ENCODE measurements at regions not wholly inside any gene's neighbourhood (a gene's known extent, or its start where the extent isn't known, plus 50 kb on each side); places are given as distances from the start of the nearest gene placed in this dataset.

- Histone ChIP-seq H3K36me3 (replicated peaks in 1 of 2; ENCODE audit: control insufficient read depth in 1 of 2, insufficient read depth in 2 of 2, low read length in 1 of 2) (no peaks in the 10 kb centered on the region), H2AFZ (ENCODE audit: low read depth) (no peak overlapping the region), H3F3A (replicated peaks; ENCODE audit: insufficient read depth) (no peaks in the 10 kb centered on the region), H3K4me2 (no peak overlapping the region), H3K9ac (no peak overlapping the region), H3K27ac (ENCODE audit: low read depth in 2 of 2, low read length in 1 of 2) (no peak overlapping the region), H3K9me3 (no peaks in the 10 kb centered on the region), H3K4me3 (ENCODE audit: low read depth in 2 of 2, low read length in 1 of 2) (no peak overlapping the region), H3K79me2 (ENCODE audit: insufficient read depth) (no peaks in the 10 kb centered on the region), H3K9me2 (no peaks in the 10 kb centered on the region), H3K27me3 (ENCODE audit: insufficient read depth) (no peaks in the 10 kb centered on the region), H3K4me1 (ENCODE audit: control insufficient read depth in 1 of 2, insufficient read depth in 2 of 2, low read depth in 1 of 2, low read length in 1 of 2) (no peaks in the 10 kb centered on the region), H4K20me1 (ENCODE audit: insufficient read depth) (no peaks in the 10 kb centered on the region)
- CTCF ChIA-PET = no interaction called here
- no peak for TF ChIP-seq EP300 (IDR thresholded peaks at IDR 0.05; ENCODE audit: borderline replicate concordance in 1 of 2, low read depth in 1 of 2, low read length in 1 of 2)
- TF ChIP-seq EZH2phosphoT487 (IDR thresholded peaks at IDR 0.05; ENCODE audit: borderline replicate concordance, low read depth) = no peak
- no peak for TF ChIP-seq TAF1 (IDR thresholded peaks at IDR 0.05; ENCODE audit: borderline replicate concordance, low read depth, low read length)
- 0% methylated on average over 2 of the region's 2 CpGs for WGBS (ENCODE audit: low lambda C conversion rate)
- no peak for DNase-seq
- POLR2A ChIA-PET = no interaction called here
These were observed 102.1 kb upstream of the ZC3H12A start for GRCh38 chr1:37372302-37372701.

- Histone ChIP-seq H3K9me3 (no peaks in the 10 kb centered on the region), H3K27me3 (ENCODE audit: insufficient read depth) (no peaks in the 10 kb centered on the region), H3F3A (replicated peaks; ENCODE audit: insufficient read depth) (no peaks in the 10 kb centered on the region), H2AFZ (ENCODE audit: low read depth) (no peak overlapping the region), H4K20me1 (ENCODE audit: insufficient read depth) (no peaks in the 10 kb centered on the region), H3K27ac (ENCODE audit: low read depth in 2 of 2, low read length in 1 of 2) (no peak overlapping the region), H3K4me3 (ENCODE audit: low read depth in 2 of 2, low read length in 1 of 2) (no peak overlapping the region), H3K4me1 (ENCODE audit: control insufficient read depth in 1 of 2, insufficient read depth in 2 of 2, low read depth in 1 of 2, low read length in 1 of 2) (no peaks in the 10 kb centered on the region), H3K4me2 (no peak overlapping the region), H3K79me2 (ENCODE audit: insufficient read depth) (no peaks in the 10 kb centered on the region), H3K9ac (no peak overlapping the region), H3K9me2 (no peaks in the 10 kb centered on the region), H3K36me3 (replicated peaks in 1 of 2; ENCODE audit: control insufficient read depth in 1 of 2, insufficient read depth in 2 of 2, low read length in 1 of 2) (no peaks in the 10 kb centered on the region)
- WGBS (ENCODE audit: low lambda C conversion rate) = 53% methylated on average over 13 of the region's 13 CpGs
- no peak for DNase-seq
- POLR2A ChIA-PET = no interaction called here
- CTCF ChIA-PET = interaction anchor here (0.7 to 1.1 kb wide), 3 partner anchors 8 to 19 kb away, joined by 3 to 4 read pairs (median 3); no protein-coding TSS in a partner anchor
- TF ChIP-seq FOXM1 (IDR thresholded peaks at IDR 0.05; ENCODE audit: low read depth) (no peak), NFIC (IDR thresholded peaks at IDR 0.05; ENCODE audit: borderline replicate concordance) (no peak), TCF12 (IDR thresholded peaks at IDR 0.05) (no peak), FOSL2 (IDR thresholded peaks at IDR 0.05; ENCODE audit: borderline replicate concordance, low read depth) (no peak), ELF1 (IDR thresholded peaks at IDR 0.05) (no peak), YY1 (IDR thresholded peaks at IDR 0.05; ENCODE audit: low read depth) (no peak), USF2 (IDR thresholded peaks at IDR 0.05; ENCODE audit: borderline replicate concordance, low read depth, low read length) (no peak), TEAD4 (IDR thresholded peaks at IDR 0.05; ENCODE audit: borderline replicate concordance, insufficient read depth) (no peak), MXI1 (IDR thresholded peaks at IDR 0.05; ENCODE audit: low read depth, low read length) (no peak), PBX3 (IDR thresholded peaks at IDR 0.05) (no peak), SMC3 (IDR thresholded peaks at IDR 0.05; ENCODE audit: low read depth, low read length) (no peak), JUND (IDR thresholded peaks at IDR 0.05) (no peak), CHD2 (IDR thresholded peaks at IDR 0.05; ENCODE audit: low read length, partially characterized antibody) (no peak), FOXJ3 (CRISPR knock-in tag; IDR thresholded peaks at IDR 0.05) (no peak)
- TF ChIP-seq, protein P1, sequence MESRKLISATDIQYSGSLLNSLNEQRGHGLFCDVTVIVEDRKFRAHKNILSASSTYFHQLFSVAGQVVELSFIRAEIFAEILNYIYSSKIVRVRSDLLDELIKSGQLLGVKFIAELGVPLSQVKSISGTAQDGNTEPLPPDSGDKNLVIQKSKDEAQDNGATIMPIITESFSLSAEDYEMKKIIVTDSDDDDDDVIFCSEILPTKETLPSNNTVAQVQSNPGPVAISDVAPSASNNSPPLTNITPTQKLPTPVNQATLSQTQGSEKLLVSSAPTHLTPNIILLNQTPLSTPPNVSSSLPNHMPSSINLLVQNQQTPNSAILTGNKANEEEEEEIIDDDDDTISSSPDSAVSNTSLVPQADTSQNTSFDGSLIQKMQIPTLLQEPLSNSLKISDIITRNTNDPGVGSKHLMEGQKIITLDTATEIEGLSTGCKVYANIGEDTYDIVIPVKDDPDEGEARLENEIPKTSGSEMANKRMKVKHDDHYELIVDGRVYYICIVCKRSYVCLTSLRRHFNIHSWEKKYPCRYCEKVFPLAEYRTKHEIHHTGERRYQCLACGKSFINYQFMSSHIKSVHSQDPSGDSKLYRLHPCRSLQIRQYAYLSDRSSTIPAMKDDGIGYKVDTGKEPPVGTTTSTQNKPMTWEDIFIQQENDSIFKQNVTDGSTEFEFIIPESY (IDR thresholded peaks at IDR 0.05; ENCODE audit: borderline replicate concordance, low read depth) = no peak
- TF ChIP-seq, protein P2, sequence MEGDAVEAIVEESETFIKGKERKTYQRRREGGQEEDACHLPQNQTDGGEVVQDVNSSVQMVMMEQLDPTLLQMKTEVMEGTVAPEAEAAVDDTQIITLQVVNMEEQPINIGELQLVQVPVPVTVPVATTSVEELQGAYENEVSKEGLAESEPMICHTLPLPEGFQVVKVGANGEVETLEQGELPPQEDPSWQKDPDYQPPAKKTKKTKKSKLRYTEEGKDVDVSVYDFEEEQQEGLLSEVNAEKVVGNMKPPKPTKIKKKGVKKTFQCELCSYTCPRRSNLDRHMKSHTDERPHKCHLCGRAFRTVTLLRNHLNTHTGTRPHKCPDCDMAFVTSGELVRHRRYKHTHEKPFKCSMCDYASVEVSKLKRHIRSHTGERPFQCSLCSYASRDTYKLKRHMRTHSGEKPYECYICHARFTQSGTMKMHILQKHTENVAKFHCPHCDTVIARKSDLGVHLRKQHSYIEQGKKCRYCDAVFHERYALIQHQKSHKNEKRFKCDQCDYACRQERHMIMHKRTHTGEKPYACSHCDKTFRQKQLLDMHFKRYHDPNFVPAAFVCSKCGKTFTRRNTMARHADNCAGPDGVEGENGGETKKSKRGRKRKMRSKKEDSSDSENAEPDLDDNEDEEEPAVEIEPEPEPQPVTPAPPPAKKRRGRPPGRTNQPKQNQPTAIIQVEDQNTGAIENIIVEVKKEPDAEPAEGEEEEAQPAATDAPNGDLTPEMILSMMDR (IDR thresholded peaks at IDR 0.05) = no peak
- TF ChIP-seq, protein P3, sequence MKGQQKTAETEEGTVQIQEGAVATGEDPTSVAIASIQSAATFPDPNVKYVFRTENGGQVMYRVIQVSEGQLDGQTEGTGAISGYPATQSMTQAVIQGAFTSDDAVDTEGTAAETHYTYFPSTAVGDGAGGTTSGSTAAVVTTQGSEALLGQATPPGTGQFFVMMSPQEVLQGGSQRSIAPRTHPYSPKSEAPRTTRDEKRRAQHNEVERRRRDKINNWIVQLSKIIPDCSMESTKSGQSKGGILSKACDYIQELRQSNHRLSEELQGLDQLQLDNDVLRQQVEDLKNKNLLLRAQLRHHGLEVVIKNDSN (IDR thresholded peaks at IDR 0.05; ENCODE audit: borderline replicate concordance, low read depth) = no peak
- TF ChIP-seq, protein P4, sequence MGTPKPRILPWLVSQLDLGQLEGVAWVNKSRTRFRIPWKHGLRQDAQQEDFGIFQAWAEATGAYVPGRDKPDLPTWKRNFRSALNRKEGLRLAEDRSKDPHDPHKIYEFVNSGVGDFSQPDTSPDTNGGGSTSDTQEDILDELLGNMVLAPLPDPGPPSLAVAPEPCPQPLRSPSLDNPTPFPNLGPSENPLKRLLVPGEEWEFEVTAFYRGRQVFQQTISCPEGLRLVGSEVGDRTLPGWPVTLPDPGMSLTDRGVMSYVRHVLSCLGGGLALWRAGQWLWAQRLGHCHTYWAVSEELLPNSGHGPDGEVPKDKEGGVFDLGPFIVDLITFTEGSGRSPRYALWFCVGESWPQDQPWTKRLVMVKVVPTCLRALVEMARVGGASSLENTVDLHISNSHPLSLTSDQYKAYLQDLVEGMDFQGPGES (IDR thresholded peaks at IDR 0.05; ENCODE audit: low read depth, low read length) = no peak
- TF ChIP-seq, protein P5, sequence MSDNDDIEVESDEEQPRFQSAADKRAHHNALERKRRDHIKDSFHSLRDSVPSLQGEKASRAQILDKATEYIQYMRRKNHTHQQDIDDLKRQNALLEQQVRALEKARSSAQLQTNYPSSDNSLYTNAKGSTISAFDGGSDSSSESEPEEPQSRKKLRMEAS (IDR thresholded peaks at IDR 0.05; ENCODE audit: low read depth) = no peak
These were observed 101.7 kb upstream of the ZC3H12A start for GRCh38 chr1:37372711-37373110.

All from SK-N-SH (cell line).